DMS153 (cell line): ENCODE measurements at regions not wholly inside any gene's neighbourhood (a gene's known extent, or its start where the extent isn't known, plus 50 kb on each side); places are given as distances from the start of the nearest gene placed in this dataset.

Experiments
- DNase-seq: peaks from one replicate; lab custom pipeline; 2025; lab: John Stamatoyannopoulos, UW

- no peak for DNase-seq
These were observed 323.2 kb downstream of the OSR1 start for GRCh38 chr2:19035238-19035637.

- DNase-seq: no peak
These were observed 325.2 kb downstream of the OSR1 start for GRCh38 chr2:19033240-19033639.

- no peak for DNase-seq
These were observed 326.8 kb downstream of the OSR1 start for GRCh38 chr2:19031642-19032041.

- no peak for DNase-seq
These were observed 328.8 kb downstream of the OSR1 start for GRCh38 chr2:19029655-19030054.

- DNase-seq: no peak
These were observed 329.6 kb downstream of the OSR1 start for GRCh38 chr2:19028587-19029375.

GRCh38 chr2:19027626-19028025, 330.8 kb downstream of the OSR1 start:
- DNase-seq: no peak

GRCh38 chr2:19026261-19026660, 332.2 kb downstream of the OSR1 start:
- DNase-seq: no peak

GRCh38 chr2:19022334-19022733, 336.1 kb downstream of the OSR1 start:
- no peak for DNase-seq

- no peak for DNase-seq
These were observed 336.7 kb downstream of the OSR1 start for GRCh38 chr2:19021721-19022120.

GRCh38 chr2:19021100-19021476, 337.3 kb downstream of the OSR1 start:
- DNase-seq: no peak

- DNase-seq: no peak
These were observed 338.0 kb downstream of the OSR1 start for GRCh38 chr2:19020144-19021099.

GRCh38 chr2:19009510-19009909, 348.9 kb downstream of the OSR1 start:
- no peak for DNase-seq

GRCh38 chr2:19003554-19003953, 354.9 kb downstream of the OSR1 start:
- no peak for DNase-seq

GRCh38 chr2:19000776-19001175, 357.6 kb downstream of the OSR1 start:
- DNase-seq: no peak

GRCh38 chr2:18999198-18999597, 359.2 kb downstream of the OSR1 start:
- DNase-seq: no peak

GRCh38 chr2:18998491-18998890, 359.9 kb downstream of the OSR1 start:
- no peak for DNase-seq

GRCh38 chr2:18993756-18994338, 364.6 kb downstream of the OSR1 start:
- DNase-seq: no peak

GRCh38 chr2:18991177-18992168, 366.9 kb downstream of the OSR1 start:
- peak; percentile 86 for DNase-seq

GRCh38 chr2:18988631-18989232, 369.7 kb downstream of the OSR1 start:
- DNase-seq: no peak

- no peak for DNase-seq
These were observed 370.8 kb downstream of the OSR1 start for GRCh38 chr2:18987592-18988073.

- no peak for DNase-seq
These were observed 371.4 kb downstream of the OSR1 start for GRCh38 chr2:18987016-18987415.
